Epithelial cell of esophagus (primary cell): ENCODE measurements at regions not wholly inside any gene's neighbourhood (a gene's known extent, or its start where the extent isn't known, plus 50 kb on each side); places are given as distances from the start of the nearest gene placed in this dataset.
A peak's percentile ranks its signal among the peaks of the same experiment; 100 is the strongest.

ENCODE experiments used
- DNase-seq: peaks from one replicate; pipeline ENCODE4 v3.0.0; 2010; ENCODE audit warnings: low read depth
- H3K4me3 ChIP-seq: 2 replicates; pipeline ENCODE4 v1.5.1; 2011; ENCODE audit warnings: mild to moderate bottlenecking, low read length, control low read depth
- CTCF ChIP-seq: IDR thresholded peaks from 2 replicates; pipeline ENCODE4 v1.5.1; 2011; ENCODE audit warnings: low read depth, mild to moderate bottlenecking, low read length, control low read depth, inconsistent platforms; ENCODE audit not compliant: insufficient read depth; ENCODE audit errors: missing control alignments

DNA sequence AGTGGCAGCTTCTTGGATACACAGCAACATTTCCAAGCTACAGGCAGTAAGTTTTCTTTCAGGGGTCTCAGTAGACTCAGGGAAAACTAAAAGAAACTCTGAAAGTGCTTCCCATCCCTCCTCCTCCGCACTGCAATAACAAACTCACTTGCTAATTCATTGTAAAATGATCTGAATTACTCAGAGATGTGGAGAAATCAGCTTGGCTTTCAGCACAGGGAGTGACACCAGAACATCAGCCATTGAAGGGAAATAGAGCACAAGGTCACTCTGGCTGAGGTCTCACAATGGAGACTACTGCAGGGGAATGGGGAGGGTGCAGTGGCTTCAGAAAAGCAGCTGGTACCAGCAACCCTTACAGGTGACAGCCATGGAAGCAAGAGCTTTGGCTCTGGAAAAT lies 137.3 kb upstream of the SERP2 start:
- TF ChIP-seq CTCF: no peak
- DNase-seq: peak; percentile 46
- H3K4me3 ChIP-seq: no peak overlapping the region

DNA sequence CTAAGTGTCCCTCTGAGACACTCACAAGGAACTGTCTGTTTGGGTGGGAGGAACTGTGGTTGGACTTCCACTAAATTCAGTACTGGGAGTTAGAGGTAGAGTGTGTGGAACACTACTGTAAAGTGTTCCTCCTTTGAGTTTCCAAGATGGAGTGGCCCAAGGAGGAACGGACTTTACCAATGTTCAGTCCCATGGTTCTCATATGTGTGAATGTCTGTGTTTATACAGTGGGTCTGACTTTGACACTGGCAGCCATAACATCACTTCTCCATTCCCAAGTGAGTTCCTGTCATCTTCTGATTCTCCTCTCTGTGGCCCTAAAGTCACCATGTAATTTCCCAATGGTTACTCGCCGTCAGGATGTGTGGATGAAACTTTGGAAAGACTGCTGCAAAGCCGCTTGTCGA lies 136.8 kb upstream of the SERP2 start:
- no peak for DNase-seq
- no peak for TF ChIP-seq CTCF
- H3K4me3 ChIP-seq: no peak overlapping the region

DNA sequence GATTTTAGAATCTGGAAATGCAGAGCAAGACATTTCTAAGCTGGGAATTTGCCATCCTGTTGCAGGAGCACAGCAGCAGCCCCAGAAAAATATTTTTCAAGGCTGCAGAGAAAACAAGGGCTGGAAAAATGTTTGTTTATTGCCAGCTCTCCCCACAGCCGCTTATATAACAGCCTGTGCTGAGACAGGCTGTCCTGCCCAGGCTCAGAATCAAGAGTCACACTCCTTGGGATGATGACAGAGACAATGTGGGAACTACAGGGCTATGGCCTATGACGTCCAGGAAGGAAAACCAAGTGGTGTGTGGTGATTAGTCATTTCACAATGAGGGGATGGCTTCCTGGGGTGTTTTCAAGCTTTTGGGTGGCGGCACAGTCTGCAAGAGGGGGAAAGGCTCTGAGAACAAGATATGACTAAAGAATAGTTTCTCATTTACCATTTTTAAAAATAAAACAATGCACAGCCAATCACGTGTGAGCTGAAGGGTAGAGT lies 136.3 kb upstream of the SERP2 start:
- TF ChIP-seq CTCF: no peak
- peak; percentile 93 for DNase-seq
- no peak overlapping the region for H3K4me3 ChIP-seq

- peak; percentile 96 for DNase-seq
- no peak overlapping the region for H3K4me3 ChIP-seq
- no peak for TF ChIP-seq CTCF
Observed at GRCh38 chr13:44237881-44238421, 135.7 kb upstream of the SERP2 start.

GRCh38 chr13:44240611-44241145 lies 132.9 kb upstream of the SERP2 start:
- TF ChIP-seq CTCF: no peak
- H3K4me3 ChIP-seq: no peak overlapping the region
- no peak for DNase-seq

DNA sequence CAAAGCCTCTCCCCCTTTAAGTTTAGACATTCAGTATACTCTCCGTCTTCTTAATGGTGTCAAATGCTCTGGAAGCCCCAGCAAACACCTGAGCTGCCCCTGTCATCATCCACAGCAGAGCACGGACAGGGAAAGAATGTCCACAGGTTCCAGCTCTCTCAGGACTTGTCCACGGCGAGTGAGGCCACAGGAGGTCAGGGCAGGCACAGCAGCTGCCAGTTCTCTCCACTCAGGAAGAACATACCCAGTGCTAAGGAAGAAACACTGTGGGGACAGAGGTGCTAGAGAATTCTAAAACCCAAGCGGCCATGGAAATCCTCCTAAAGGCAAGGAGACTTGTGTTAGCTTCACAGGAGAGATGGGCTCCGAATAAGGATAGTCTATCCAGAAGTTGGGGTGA lies 132.0 kb upstream of the SERP2 start:
- DNase-seq: no peak
- no peak overlapping the region for H3K4me3 ChIP-seq
- no peak for TF ChIP-seq CTCF

GRCh38 chr13:44242766-44243165 lies 130.9 kb upstream of the SERP2 start:
- TF ChIP-seq CTCF: no peak
- no peak overlapping the region for H3K4me3 ChIP-seq
- DNase-seq: no peak
